NOMO-1 treated with dmso at 0.1 percent for 144 hours (cell line): ENCODE measurements at regions not wholly inside any gene's neighbourhood (a gene's known extent, or its start where the extent isn't known, plus 50 kb on each side); places are given as distances from the start of the nearest gene placed in this dataset.

Experiments
- DNase-seq: peaks from one replicate; lab custom pipeline; 2025; ENCODE audit not compliant: unreplicated experiment; lab: John Stamatoyannopoulos, UW

DNA sequence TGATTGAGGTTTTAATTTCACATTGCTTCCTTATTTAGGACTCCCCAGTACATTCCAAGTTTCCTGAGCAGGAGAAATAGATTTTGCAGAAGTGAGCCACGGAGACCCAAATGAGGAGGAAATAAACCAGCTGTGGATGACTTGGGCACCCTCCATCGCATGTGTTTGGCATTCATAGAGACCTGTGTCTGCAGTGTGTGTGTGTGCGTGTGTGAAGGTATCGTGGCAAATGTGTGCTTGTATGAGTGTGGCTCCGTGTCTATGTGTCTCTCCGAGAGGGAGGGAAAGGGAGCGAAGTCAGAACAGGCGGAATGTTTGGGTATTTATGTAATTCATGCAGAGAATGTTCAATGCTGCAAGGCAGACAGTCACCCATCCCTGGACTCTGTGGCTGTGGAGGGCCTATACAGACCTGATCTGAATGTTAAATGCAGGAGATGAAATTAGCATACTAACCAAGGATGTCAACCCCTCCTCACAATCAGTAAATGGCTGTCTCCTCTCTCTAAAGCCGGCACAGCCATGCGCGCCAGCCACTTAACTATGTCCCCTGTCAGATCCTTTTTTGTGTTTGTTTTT, 186.0 kb upstream of the ZFHX3 start:
- no peak for DNase-seq

GRCh38 chr16:73233329-73233765, 185.4 kb upstream of the ZFHX3 start:
- no peak for DNase-seq

DNA sequence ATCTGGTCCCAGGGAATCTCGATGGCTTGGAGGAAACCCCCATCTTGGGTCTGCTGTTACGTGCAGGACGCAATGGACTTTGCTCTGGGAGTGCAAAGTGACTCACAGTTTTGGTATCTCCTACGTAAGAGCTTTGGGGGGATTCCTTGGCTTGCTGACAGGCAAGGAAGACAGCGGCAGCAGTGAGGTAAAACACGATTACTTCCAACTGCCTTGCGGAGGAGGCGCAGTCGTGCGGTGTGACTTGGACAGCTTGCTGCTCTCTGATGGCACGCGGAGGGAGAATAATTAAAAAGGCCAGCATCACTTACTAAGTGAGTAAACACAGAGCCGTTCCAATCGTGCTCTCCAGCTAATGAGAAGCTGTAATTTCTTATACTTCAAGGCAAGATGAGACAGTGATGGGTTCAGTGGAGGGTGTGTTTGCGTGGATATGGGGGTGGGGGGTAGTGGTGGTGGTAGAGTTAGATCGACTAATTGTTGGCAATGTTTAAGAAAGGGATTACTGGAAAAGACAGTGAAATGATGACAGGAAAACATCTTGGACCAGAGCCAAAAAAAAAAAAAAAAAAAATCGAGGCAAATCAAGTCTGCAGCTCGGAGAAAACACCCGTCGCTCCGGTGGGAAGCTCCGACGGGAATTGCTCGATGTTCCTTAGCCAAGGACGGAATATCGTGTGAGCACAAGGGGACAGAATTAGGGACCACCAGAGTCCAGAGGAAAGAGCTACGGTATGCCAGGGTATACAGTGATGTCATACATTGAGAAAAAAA, 184.8 kb upstream of the ZFHX3 start:
- no peak for DNase-seq

- DNase-seq: no peak
These were observed 184.1 kb upstream of the ZFHX3 start for GRCh38 chr16:73231944-73232554.

DNA sequence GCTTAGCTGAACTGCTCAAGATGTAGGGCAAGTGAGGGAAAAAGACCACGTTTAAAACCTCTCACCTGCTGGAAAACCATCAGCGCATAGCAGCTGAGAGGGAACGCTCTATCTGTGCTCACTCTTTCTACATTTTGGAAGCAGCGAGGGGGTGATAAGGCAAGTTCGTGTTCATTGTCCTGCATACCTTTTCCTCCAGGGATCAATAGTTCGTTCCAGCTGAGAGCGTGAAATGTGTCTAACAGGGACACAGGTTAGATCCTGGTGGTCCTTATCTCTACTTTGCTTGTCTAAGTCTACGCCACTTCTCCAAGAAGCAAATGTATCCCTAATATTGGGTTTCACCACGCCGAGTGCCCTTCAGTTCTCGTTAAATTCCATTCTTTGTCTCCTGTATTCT, 183.5 kb upstream of the ZFHX3 start:
- DNase-seq: no peak

DNA sequence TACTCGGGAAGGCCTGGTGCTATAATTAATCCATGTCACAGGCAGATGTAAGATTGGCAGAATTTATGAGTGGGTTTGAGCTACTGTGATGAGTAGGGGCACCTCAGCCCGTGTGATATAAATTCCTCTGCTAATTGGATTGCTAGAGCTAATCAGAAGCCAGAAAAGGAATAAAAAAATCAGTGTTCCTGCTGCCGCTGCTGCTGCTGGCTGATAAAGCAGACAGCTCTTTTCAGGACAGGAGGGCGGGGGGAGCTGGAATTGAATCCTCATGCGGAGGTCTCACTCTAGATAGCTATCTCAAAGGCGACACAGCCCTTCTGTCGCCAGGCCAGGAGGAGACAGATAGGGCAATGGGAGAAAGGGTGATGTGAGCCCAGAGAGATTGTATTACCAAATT, 182.7 kb upstream of the ZFHX3 start:
- DNase-seq: no peak

DNA sequence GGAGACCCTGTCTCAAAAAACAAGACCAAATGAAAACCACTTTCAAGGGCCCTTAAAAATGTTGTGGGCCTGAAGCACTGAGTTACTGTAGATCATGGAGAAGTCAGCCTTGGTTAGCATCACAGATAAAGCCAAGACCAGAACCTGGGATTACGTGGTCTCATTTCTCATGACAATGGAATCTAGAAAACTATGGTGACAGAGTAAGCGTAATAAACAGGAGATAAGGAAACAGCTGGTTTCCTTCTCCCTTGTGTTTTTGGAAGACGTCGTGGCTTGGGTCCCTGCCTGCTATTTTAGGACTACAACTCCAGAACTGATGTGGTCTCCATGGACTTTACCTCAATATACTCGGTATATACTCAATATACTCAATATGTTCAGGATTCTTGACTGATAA, 180.7 kb upstream of the ZFHX3 start:
- DNase-seq: no peak

GRCh38 chr16:73226675-73227074, 178.7 kb upstream of the ZFHX3 start:
- no peak for DNase-seq

GRCh38 chr16:73225983-73226382, 178.1 kb upstream of the ZFHX3 start:
- no peak for DNase-seq

DNA sequence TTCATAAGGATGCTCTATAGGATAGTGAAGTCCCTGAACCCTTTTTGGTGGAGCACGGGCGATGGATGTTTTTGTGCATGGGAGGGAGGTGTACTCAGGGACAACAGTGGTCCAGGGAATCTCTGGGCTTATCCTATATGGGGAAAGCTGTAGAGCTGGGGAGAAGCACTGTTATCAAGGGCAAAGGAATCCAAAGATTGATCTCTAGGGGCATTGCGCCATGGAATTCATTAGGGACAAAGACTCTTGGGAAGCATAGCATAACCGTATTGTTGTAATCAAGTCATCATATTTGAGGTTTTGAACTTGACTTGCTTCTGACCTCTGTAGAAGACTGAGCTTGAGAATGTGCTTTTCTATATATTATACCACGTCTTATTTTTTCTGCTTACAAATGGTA, 172.9 kb upstream of the ZFHX3 start:
- no peak for DNase-seq

GRCh38 chr16:73219176-73219575, 171.2 kb upstream of the ZFHX3 start:
- DNase-seq: no peak

GRCh38 chr16:73217654-73218053, 169.7 kb upstream of the ZFHX3 start:
- no peak for DNase-seq

GRCh38 chr16:73216932-73217331, 169.0 kb upstream of the ZFHX3 start:
- no peak for DNase-seq

GRCh38 chr16:73215678-73216377, 167.9 kb upstream of the ZFHX3 start:
- no peak for DNase-seq

GRCh38 chr16:73214825-73215677, 167.1 kb upstream of the ZFHX3 start:
- no peak for DNase-seq

DNA sequence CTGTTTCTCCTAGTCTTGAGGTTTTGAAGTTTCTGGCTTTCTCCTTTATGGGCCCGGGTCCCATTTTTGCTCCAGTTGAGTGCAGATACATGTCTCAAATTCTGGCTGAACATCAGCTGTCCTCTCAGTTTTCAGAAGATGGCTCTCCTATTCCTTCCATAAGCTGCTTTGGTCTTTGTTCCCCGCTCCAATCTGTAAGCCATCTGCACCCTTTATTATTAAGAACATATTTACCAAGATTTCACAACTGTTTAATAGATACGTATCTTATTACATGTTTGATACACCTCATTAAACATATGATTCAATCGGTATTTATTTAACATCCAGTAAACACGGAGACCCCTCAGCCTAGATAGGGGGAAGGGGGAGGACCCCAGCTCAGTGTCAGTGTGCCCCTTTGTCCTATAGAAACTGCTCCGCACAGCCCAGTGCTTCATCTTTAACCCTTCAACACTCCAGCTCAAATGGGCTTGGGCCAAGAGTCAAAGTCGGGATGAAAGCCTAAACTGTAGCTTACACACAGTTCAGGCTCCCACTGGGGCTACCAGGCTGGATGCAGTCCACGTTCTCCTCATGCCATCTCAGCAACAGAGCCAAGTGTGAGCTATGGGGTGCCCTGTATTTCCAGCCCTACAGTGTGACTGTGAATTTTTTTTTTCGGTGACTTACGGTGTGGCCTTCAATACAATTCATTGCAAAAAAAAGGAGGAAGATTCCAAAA, 166.0 kb upstream of the ZFHX3 start:
- no peak for DNase-seq

- no peak for DNase-seq
These were observed 164.5 kb upstream of the ZFHX3 start for GRCh38 chr16:73212431-73212830.

DNA sequence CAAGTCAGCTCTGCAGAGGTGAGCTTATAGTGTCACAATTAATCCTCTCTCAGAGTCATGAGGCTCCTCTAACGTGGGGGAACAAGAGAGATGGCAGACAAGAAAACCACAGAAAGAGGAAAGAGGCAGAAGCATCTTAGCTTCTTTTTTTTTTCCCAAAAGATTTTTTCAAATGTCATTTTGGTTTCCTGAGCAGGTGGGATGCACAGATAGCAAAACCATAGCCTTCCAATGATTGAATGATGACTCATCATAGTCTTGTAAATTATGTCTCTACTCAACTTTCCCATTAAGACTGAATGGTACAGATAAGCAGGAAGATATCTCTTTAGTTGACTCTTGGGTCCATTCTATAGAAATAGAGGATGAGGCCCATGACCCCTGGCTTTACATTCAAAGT, 162.8 kb upstream of the ZFHX3 start:
- no peak for DNase-seq

GRCh38 chr16:73210084-73210483, 162.2 kb upstream of the ZFHX3 start:
- DNase-seq: no peak

- no peak for DNase-seq
These were observed 161.3 kb upstream of the ZFHX3 start for GRCh38 chr16:73209190-73209589.
